GM21529 (cell line): ENCODE measurements at regions not wholly inside any gene's neighbourhood (a gene's known extent, or its start where the extent isn't known, plus 50 kb on each side); places are given as distances from the start of the nearest gene placed in this dataset.
"Not testable (repeated sequence)": the region's sequence is repeated elsewhere in the genome, so short reads cannot be mapped to it uniquely, and the experiment has no call there.

ENCODE experiments used
- ATAC-seq: cut with Tn5 transposase; IDR thresholded peaks from one replicate; pipeline ENCODE4 v1.9.1; 2021; ENCODE audit not compliant: unreplicated experiment

DNA sequence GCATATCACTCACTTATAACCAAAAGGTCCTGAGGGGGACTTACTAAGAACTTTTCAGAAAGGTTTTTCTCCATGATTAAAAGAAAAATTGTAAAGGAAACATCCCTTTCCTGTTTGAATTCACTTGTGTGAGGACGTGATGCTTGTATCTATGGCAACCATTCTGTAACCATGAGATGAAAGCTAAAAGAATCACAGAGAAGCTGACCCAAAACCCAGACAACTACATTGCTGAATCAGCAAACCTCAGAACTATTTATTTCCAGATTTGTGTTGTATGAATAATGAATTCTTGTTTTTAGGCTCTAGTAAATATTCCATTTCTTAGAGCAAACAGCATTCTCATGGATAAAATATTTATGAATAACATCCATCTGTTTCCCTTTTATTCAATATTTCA lies 91.2 kb downstream of the RCHY1 start:
- no peak for ATAC-seq

DNA sequence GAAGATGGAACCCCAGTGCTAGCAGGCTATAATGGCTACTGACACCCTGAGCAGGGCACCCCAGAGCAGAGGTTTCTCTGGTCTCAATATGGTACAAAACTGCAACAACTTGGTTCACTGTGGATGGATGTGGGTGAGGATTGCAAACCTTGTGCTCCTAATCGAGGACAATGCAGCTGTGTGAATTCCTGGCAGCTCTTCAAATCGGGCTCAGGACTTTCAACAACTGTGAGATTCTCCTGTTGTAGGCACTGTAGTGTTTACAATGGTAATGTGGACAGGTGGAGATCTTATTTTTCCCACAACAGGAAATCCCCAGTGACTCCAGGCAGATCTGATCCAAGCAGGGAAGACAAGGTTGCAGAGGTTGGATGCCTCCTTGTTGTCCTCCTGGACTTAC lies 101.5 kb downstream of the RCHY1 start:
- no peak for ATAC-seq

DNA sequence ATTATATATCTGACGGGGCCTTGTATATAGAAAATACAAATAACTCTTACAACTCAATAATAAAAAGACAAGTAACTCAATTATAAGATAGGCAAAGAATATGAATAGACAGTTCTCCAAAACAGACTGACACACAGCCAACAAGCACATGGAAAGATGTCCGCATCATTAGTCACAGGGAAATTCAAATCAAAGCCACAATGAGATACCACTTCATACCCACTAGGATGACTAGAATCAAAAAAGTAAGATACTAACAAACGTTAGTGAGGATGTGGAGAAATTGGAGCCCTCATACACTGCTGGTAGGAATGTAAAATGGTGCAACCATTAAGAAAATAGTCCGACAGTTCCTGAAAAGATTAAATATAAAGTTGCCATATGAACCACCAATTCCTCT lies 115.7 kb downstream of the RCHY1 start:
- ATAC-seq = no peak

DNA sequence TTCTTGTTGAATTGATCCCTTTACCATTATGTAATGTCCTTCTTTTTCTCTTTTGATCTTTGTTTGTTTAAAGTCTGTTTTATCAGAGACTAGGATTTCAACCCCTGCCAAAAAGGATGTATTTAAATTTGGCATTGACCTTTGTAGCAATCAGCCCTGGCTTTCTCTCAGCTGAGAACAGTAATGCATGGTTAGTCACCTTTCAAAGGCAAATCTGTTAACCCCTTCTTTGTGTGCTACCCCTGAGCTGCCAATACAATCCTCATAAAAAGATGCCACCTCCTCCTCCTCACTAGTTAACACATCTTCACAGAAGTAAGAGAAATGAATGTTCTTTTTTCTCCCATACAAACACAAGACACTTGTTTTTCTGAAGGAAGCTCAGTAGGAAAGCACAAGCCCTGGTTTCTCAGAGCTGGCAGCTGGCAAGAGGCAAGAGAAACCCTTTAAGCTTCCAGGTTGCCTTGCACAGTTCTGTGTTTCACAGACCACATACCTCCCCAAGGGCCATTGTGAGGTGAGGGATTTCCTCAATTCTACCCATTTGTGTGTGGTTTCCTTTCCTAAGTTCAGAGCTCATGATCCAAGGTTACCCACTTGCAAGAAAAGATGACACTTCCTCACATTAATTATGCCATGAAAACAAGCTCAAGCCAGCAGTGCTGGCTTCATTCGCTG lies 122.6 kb downstream of the RCHY1 start:
- no peak for ATAC-seq

DNA sequence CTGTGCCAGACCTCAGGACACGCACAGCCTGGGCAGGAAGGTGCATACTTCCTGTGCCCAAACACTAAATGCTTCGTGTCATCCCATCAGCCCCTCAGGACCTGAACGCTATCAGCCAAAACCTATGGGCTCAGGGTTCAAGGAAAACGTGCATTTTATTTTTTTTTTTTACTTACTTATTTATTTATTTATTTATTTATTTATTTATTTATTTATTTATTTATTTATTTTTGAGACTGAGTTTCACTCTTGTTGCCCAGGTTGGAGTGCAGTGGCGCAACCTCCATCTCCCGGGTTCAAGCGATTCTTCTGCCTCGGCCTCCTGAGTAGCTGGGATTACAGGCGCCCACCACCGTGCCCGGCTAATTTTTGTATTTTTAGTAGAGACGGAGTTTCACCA lies 127.8 kb downstream of the RCHY1 start:
- ATAC-seq = not testable (repeated sequence)

DNA sequence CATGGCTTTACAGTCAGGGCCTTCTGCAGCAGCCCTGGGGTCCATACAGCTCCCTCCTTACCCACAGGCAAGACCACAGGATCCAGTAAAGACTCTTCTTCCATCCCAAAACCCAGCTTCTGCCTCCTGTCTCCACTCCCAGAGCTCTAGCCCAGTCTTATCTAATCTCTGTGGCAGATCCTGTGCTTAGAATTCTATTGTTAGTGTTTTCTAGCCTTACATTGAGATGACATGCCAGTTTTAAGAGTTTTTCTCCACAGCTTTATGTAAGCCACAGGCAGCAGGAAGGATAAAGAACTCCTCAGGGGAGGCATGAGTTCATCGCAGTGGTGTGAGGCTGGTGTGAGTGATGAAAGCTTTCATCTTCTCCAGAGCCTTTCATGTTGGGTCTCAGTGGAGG lies 129.1 kb downstream of the RCHY1 start:
- no peak for ATAC-seq

DNA sequence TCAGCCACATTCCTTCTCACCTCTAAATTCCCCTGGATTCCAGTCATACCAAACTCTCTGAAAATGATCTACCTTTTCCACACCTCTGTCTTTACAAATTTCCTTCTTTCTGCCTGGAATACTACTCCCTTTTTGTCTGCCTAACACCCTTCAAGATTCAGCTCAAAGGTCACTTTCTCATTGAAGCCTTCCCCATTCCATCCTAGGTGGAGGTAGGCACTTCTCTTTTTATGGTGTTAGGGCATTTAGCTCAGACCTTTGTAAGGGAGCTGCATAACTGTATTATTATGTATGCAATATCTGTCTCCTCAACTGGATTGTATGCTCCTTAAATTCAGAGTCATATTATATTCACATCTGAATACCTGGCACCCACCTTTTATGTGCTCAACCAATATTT lies 137.7 kb downstream of the RCHY1 start:
- no peak for ATAC-seq

DNA sequence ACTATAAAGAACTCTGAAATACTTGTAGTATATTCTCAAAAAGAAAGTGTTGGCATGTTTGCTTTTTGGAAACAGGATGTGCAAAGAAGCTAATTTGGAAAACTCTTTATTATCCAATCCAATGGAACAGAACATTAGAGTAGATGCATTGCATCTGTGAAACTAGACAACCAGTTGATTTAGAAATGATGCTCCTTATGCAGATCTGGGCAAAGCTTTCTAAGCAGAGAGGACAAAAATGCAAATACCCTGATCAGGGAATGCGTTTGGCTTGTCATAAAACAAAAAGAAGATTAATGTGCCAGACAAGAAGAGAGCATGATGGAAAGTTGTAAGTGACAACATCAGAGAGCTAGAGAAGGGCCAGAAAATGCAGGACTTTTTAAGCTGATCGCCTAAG lies 142.3 kb downstream of the RCHY1 start:
- no peak for ATAC-seq

DNA sequence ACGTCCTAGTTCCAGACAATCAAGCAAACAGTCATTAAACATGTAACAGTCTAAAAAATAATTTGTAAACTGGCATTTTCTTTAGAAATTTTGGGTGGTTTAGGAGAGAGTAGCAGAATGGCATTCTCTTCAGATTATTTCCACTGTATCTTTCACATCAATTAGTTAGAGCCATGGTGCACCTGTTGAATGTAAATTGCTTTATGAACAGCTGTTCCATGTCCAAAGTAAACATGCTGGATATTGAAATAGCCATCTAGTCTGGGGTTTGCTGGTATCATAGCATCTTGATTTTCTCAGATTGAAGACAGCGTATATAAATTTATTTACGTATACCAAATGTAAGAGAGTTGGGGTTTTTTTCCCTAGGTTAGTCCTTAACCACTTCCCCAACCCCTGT lies 143.6 kb downstream of the RCHY1 start:
- no peak for ATAC-seq

DNA sequence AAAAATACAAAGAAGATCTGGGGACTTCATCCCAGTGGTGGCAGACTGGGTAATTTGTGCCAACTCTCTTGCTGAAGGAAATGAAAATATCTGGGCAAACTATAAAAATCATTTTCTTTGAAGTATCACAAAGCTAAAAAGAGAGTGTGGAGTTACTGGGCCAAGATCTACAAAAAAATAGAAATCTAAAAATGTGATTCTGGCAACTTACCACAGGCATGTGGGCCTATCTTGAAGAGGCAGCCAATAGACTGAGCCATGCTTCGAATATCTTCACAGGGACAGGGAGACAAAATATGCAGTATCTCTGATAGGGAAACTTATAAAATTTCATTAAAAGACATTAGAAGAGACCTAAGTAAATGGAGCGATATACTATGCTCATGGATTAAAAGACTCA lies 168.8 kb downstream of the RCHY1 start:
- no peak for ATAC-seq

DNA sequence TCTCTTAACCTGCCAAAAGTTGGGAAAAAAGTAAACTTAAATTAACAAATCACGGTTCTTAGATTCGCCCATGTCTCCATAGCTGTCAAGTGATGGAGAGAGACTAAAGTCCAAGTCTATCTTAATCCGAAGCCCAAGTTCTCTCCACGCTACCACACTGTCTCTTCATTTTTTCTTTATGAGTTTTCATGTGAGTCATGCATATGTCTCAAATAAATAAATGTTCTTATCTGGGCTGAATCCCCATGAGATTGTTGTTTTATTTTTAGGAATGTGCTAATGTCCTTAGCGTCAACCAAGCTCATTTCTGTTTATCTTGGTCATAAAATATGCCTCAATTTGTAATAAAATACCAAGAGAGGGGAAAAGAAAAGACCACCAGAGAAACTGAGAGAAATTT lies 169.3 kb downstream of the RCHY1 start:
- no peak for ATAC-seq

DNA sequence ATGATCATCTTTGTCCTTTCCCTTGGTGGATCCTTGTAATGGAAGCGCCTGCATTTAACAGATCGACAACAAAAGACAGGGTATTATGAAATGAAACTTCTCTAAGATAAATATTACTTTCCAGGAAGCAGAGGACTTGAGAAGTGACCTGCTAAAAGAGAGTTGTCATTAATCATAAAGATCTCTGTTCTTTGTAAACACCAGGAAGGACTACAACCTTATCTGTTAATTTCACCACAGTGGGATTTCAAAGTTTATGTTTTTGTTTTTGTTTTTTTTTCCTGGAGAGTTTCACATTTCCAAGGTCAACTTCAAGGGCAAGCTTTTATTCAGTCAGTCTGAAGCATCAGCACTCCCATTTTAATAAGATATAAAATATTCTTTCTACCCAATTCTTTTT lies 170.9 kb downstream of the RCHY1 start:
- no peak for ATAC-seq

DNA sequence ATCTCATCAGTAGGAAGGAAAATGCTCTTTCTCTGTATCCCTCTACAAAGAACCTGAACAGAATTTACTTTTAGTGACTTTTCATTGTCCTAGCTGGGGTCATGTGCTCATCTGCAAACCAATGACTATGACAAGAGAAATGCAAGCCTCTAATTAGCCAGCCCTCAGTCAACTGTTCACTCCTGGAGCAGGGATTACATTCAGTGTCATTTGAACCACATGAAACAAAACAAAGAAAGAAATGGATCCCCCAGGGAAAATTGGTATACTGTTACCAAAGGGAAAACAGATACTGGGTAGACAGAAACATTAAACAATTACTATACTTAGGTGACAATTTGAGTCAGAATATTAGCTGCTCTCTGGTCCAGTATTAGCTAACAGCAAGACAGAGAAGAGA lies 173.6 kb downstream of the RCHY1 start:
- ATAC-seq = no peak

DNA sequence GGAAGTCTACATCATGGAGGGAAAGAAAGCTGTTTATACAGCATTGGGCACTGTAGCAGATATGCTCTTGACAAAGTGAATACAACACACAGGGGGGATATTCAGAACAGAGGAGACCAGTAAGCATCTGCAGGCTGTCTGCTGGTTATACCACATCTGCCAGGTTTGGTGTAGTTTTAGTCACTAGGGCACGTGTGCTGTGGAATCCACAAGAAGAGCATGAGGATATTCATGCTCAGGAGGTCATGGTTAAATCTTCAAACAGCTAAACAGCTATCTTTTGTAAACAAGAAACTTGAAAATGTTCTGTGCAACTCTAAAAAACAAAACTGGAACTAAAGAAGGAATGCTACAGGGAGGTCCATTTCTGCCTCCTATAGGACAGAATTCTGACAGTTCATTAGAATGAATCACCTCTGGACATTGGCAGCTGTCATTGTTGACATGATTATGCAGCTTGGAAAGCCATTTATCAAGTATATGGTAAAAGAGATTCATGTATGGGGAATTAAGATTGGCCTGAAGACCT lies 175.8 kb downstream of the RCHY1 start:
- ATAC-seq = no peak

DNA sequence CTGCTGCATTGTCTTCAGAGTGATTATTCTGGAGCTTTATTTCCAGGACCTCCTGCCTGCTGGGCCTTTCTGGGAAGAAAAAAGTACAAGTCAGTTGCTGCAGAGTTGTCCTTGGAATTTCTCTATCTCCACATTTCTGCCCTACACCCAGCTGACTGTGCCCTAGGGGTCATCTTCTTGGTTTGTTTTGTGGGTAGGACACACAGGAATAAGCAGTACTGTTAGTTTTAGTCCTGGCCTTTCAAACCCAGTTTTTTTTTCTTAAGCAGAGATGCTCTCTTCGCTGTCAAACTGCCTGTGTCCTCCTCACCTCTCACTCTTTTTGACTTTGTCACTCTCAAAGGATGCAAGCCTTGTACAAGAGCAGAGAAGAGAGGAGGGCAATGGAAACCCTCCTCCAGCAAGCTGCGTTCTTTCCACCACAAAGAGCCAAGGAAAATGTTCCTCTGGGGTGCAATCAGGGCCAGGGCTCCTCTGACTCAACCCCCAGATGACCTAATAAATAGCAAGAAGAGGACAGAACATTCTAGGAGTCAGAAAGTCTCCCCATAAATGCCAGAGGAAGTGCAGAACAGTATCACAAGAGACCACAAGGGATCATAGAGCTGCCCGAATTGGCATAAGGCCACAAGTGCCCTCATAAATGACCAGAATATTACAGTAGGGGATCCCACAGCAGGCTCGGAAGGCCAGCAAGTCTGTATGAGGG lies 186.2 kb downstream of the RCHY1 start:
- ATAC-seq = no peak

DNA sequence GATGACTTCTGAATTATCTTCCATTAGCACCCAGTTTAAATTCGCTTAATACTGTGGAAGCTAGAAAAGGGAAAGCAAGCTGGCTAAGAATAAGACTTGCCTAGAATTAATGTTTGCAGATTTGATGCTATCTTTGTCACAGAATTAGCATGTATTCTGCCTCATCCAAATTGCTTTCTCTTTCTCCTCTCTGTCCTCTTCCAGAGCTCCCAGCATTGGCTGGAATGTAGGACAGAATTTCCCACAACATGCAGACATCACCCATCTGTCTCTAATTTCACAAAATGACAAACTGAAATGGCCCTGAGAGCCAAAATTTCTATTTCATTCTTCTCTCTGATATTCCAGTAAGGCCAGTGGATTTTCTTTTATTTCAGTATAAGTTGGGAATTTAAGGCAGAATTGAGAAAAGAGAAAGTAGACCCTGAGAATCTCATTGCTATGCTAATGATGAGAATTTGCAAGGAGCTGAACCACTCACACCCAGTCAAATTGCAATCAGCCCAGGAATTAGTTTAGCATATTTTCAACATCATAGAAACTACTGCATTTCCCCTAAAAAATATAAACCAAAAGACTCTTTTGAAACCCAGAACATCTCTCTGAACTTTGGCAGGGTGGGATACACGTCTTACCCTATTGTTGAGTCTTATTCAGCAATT lies 188.8 kb downstream of the RCHY1 start:
- ATAC-seq = no peak

DNA sequence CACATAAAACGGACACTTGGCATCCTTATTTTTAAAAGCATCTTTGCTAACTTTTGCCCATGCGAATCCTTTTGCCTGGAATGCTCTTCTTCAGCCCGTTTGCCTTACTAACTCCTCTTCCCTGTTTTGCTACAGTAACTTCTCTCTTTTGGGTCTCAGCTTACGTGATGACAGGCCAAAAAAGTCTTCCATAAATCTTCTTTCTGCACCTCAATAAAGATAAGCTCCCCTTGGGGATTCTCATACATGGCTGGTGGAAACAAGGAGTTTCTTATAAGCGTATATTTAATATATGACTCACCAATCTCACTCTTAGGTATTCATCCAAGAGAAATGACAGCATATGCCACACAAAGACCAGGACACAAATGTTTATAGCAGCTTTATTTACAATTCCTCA lies 192.7 kb downstream of the RCHY1 start:
- no peak for ATAC-seq

DNA sequence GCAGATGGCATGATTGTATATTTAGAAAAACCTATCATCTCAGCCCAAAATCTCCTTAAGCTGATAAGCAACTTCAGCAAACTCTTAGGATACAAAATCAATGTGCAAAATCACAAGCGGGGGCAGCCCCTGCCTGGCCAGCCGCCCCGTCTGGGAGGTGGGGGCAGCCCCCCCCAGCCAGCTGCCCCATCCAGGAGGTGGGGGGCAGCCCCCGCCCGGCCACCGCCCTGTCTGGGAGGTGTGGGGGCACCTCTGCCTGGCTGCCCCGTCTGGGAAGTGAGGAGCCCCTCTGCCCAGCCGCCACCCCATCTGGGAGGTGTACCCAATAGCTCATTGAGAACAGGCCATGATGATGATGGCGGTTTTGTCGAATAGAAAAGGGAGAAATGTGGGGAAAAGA lies 196.6 kb downstream of the RCHY1 start:
- not testable (repeated sequence) for ATAC-seq

DNA sequence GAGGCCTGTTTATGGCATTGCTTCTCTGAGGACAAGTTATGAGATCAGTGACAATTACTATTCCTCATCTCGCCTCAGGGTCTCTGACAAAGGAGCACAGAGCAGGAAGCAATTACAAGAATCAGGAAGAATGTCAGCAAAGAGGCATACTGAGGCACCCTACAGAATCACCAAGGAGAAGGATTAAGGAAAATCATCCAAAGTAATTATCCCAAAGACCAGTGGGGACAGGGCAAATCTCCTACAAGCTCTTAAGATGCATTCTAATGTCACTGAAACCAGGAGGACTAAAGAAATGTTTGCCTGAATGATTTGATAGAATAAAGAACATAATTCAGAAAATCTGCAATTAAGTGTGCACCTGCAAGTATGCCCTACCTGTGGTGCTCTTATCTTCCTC lies 206.2 kb downstream of the RCHY1 start:
- no peak for ATAC-seq

DNA sequence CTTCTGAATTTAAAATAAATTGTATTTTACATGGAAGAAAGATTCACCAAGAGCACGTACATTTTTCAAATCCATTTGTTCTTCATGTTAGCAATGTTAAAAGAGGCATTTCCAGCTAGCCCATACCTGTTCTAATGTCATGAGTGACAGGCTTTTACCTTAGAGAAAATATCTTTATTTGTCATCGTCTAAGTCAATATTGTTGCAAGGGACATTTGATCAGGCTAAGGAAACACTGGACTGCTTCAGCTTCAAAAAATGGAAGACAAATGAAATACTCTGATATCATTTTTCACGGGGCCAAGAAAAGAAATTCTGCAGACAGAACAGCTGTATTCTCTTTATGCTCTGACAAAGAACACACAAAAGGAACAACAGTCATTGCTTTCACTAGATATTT lies 207.7 kb downstream of the RCHY1 start:
- ATAC-seq = no peak

DNA sequence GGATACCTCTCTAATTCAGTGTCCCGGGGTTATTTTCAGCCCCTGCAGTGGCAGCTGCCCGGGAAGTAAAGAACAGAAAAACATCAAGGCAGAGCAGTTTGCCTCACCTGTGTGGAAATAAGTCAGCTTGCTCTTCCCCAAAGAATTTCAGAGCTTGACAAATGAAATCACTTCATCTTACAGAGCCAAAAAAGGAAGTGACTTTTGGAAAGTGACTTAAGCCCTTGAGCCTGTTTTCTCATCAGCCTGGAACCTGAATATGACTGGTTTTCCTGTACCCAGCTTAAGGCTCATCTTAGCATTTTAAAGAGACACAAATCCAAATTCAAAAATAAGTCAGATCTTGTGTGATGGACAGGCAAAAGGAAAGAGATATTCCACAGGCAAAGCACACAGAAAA lies 211.6 kb downstream of the RCHY1 start:
- no peak for ATAC-seq

DNA sequence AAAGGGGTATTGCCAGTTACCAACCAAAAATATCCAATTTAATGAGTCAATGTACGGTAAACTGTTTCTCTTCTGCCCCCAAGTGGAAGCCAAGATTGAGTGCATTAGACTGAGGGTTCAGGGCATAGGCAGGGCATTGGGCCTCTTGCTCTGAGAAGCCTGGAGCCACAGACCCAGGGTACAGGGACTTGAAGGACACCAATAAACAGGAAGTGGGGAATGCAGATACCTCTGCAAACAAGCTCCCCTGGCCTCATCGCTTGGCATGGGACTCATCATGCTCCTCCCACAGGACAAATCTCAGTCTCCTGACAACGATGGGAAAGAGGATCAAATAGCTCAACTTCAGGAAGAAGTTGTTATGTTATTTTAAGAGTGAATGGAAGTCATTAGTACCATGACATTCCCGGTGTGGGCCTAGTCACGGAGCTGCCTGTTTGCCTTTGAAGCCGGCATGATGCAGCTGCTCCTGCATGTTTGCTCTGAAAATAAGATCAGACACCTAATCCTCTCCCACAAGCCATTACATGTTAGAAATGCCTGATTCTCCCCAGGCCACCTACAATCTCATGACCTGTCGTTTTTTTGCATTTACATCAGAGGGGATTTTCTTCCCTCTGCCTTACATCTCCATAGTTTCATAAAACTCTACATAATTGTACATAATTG lies 224.2 kb downstream of the RCHY1 start:
- ATAC-seq = peak; percentile 74
